ENCODE measurements at regions not wholly inside any gene's neighbourhood (a gene's known extent, or its start where the extent isn't known, plus 50 kb on each side); places are given as distances from the start of the nearest gene placed in this dataset.

- no peak overlapping the region for H3K27ac Mint-ChIP-seq (ENCODE audit: unreplicated experiment)
- no peaks in the 10 kb centered on the region for H3K4me1 Mint-ChIP-seq (ENCODE audit: low read depth)
- TF ChIP-seq CTCF (IDR thresholded peaks at IDR 0.05): no peak
- H3K9me3 Mint-ChIP-seq (ENCODE audit: low read depth): peaks cover 3% of the 10 kb centered on the region
- no peak overlapping the region for H3K4me3 Mint-ChIP-seq (ENCODE audit: unreplicated experiment)
- peaks cover 24% of the 10 kb centered on the region for H3K27me3 Mint-ChIP-seq (ENCODE audit: low read depth)
- peak; percentile 88 for DNase-seq (ENCODE audit: low spot score)
- no peaks in the 10 kb centered on the region for H3K36me3 Mint-ChIP-seq (ENCODE audit: low read depth)
Measured at GRCh38 chr2:239609607-239610310, 208.9 kb upstream of the HDAC4 start.

- no peaks in the 10 kb centered on the region for H3K36me3 Mint-ChIP-seq (ENCODE audit: low read depth)
- H3K4me1 Mint-ChIP-seq (ENCODE audit: low read depth): no peaks in the 10 kb centered on the region
- H3K27me3 Mint-ChIP-seq (ENCODE audit: low read depth): peaks cover 26% of the 10 kb centered on the region
- H3K27ac Mint-ChIP-seq (ENCODE audit: unreplicated experiment): no peak overlapping the region
- peaks cover 7% of the 10 kb centered on the region for H3K9me3 Mint-ChIP-seq (ENCODE audit: low read depth)
- TF ChIP-seq CTCF (IDR thresholded peaks at IDR 0.05): no peak
- no peak overlapping the region for H3K4me3 Mint-ChIP-seq (ENCODE audit: unreplicated experiment)
- peak; percentile 78 for DNase-seq (ENCODE audit: low spot score)
Measured at GRCh38 chr2:239609162-239609561, 208.3 kb upstream of the HDAC4 start.

GRCh38 chr2:239608723-239609122 lies 207.9 kb upstream of the HDAC4 start:
- Mint-ChIP-seq H3K4me3 (ENCODE audit: unreplicated experiment) (no peak overlapping the region), H3K27me3 (ENCODE audit: low read depth) (peaks cover 26% of the 10 kb centered on the region), H3K27ac (ENCODE audit: unreplicated experiment) (no peak overlapping the region), H3K4me1 (ENCODE audit: low read depth) (no peaks in the 10 kb centered on the region), H3K36me3 (ENCODE audit: low read depth) (no peaks in the 10 kb centered on the region), H3K9me3 (ENCODE audit: low read depth) (peaks cover 11% of the 10 kb centered on the region)
- peak; percentile 86 for DNase-seq (ENCODE audit: low spot score)
- TF ChIP-seq CTCF (IDR thresholded peaks at IDR 0.05): no peak

- TF ChIP-seq CTCF (IDR thresholded peaks at IDR 0.05): no peak
- peaks cover 26% of the 10 kb centered on the region for H3K27me3 Mint-ChIP-seq (ENCODE audit: low read depth)
- H3K4me3 Mint-ChIP-seq (ENCODE audit: unreplicated experiment): no peak overlapping the region
- peaks cover 11% of the 10 kb centered on the region for H3K9me3 Mint-ChIP-seq (ENCODE audit: low read depth)
- H3K36me3 Mint-ChIP-seq (ENCODE audit: low read depth): no peaks in the 10 kb centered on the region
- no peaks in the 10 kb centered on the region for H3K4me1 Mint-ChIP-seq (ENCODE audit: low read depth)
- no peak overlapping the region for H3K27ac Mint-ChIP-seq (ENCODE audit: unreplicated experiment)
- DNase-seq (ENCODE audit: low spot score): no peak
Measured at GRCh38 chr2:239608260-239608659, 207.4 kb upstream of the HDAC4 start.

GRCh38 chr2:239607517-239608191 lies 206.8 kb upstream of the HDAC4 start:
- Mint-ChIP-seq H3K4me3 (ENCODE audit: unreplicated experiment) (no peak overlapping the region), H3K27me3 (ENCODE audit: low read depth) (peaks cover 26% of the 10 kb centered on the region), H3K27ac (ENCODE audit: unreplicated experiment) (no peak overlapping the region), H3K9me3 (ENCODE audit: low read depth) (peaks cover 11% of the 10 kb centered on the region), H3K36me3 (ENCODE audit: low read depth) (no peaks in the 10 kb centered on the region), H3K4me1 (ENCODE audit: low read depth) (no peaks in the 10 kb centered on the region)
- TF ChIP-seq CTCF (IDR thresholded peaks at IDR 0.05): no peak
- DNase-seq (ENCODE audit: low spot score): peak; percentile 66

Data from chondrocyte (in vitro differentiated cells).